Gastrocnemius medialis (tissue), 4 donors: ENCODE measurements at regions not wholly inside any gene's neighbourhood (a gene's known extent, or its start where the extent isn't known, plus 50 kb on each side); places are given as distances from the start of the nearest gene placed in this dataset.

ENCODE experiments used
- ATAC-seq, 2 donors: fragments of 150-250 bp; one replicate each; pipeline ENCODE4 v1.9.1; 2016
- DNase-seq, 2 donors: peaks; one replicate each; pipeline ENCODE4 v3.0.0-alpha.2; 2019
- H3K27ac ChIP-seq, 4 donors: fragments of 200-600 bp; sonication (generic); 1 replicate in 1 of 4; 2 replicates in 3 of 4; pipeline ENCODE4 v1.5.1; 2016 to 2018; ENCODE audit warnings: mild to moderate bottlenecking in 2 of 4, moderate library complexity in 1 of 4
- H3K27me3 ChIP-seq, 3 donors: fragments of 200-600 bp; sonication (generic) in 2 of 3; 1 replicate in 1 of 3; 2 replicates in 2 of 3; pipeline versions ENCODE4 v1.5.1 to v1.6.0; 2016 to 2019; ENCODE audit warnings: mild to moderate bottlenecking in 1 of 3, moderate library complexity in 1 of 3
- H3K36me3 ChIP-seq, 2 donors: fragments of 200-600 bp; sonication (generic) in 1 of 2; one replicate each; pipeline ENCODE4 v1.5.1; 2017 to 2018
- H3K4me1 ChIP-seq, 2 donors: fragments of 200-600 bp; sonication (generic) in 1 of 2; one replicate each; pipeline ENCODE4 v1.5.1; 2016 to 2017; ENCODE audit warnings: mild to moderate bottlenecking in 2 of 2
- H3K4me3 ChIP-seq, 4 donors: fragments of 200-600 bp; sonication (generic) in 3 of 4; 1 replicate in 1 of 4; 2 replicates in 3 of 4; pipeline ENCODE4 v1.5.1; 2016 to 2019; ENCODE audit warnings: mild to moderate bottlenecking in 2 of 4
- H3K9me3 ChIP-seq, 3 donors: fragments of 200-600 bp; sonication (generic) in 2 of 3; 1 replicate in 1 of 3; 2 replicates in 2 of 3; pipeline ENCODE4 v1.5.1; 2016 to 2019
- POLR2A ChIP-seq, 2 donors: fragments of 450-650 bp; IDR thresholded peaks; one replicate each; pipeline ENCODE4 v1.6.1; 2017; ENCODE audit warnings: antibody characterized with exemption in 2 of 2, mild to moderate bottlenecking in 2 of 2, moderate library complexity in 2 of 2
- in situ Hi-C, 4 donors: fragments of 200-750 bp; cut with MboI; loops; one replicate each; pipeline versions ENCODE4 v1.15.0 to v1.8.0; 2017; ENCODE audit warnings: low sequenced_read_pairs in 4 of 4
- intact Hi-C: fragments of 100-400 bp; cut with DNase I; formaldehyde crosslinking; loops from one replicate; pipeline ENCODE4 v1.15.1; 2023; ENCODE audit warnings: low total_unique reads
- TF ChIP-seq, protein P1 (sequence below), 5 experiments: fragments of 450-650 bp in 3 of 5; fragments of 200-600 bp in 2 of 5; sonication (generic) in 2 of 5; IDR thresholded peaks in 4 of 5; conservative IDR thresholded peaks in 1 of 5; 1 replicate in 4 of 5; 2 replicates in 1 of 5; pipeline ENCODE4 v1.5.1; 2016 to 2019; ENCODE audit warnings: antibody characterized with exemption in 5 of 5, mild to moderate bottlenecking in 3 of 5, moderate library complexity in 3 of 5

DNA sequence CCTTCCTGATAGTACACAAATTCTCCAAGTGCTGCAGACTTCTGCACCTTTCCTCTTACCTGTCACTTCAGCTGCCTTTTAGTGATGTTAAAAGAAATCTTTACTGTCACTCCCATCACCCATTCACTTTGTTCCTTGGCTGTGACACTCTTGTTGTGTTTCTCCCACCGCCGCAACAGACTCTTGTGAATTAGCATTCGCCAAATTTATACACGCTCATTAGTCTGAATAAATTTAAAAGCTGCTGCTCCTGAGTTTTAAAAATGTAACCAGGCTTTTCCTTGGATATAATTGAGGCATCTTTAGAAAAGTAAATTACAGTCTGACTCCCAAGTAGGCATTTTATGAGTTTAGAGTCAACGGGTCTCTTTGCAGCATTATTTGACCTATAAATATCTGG is 1197.9 kb downstream of the BCL11B start:
- DNase-seq (no peak), ATAC-seq (no peak)
- Histone ChIP-seq H3K27ac (no peak overlapping the region), H3K9me3 (no peaks in the 10 kb centered on the region), H3K4me3 (no peak overlapping the region), H3K36me3 (no peaks in the 10 kb centered on the region), H3K27me3 (no peaks in the 10 kb centered on the region), H3K4me1 (no peaks in the 10 kb centered on the region)
- in situ Hi-C loops = no loop called here
- no peak for TF ChIP-seq POLR2A (IDR thresholded peaks at IDR 0.05)
- TF ChIP-seq, protein P1, sequence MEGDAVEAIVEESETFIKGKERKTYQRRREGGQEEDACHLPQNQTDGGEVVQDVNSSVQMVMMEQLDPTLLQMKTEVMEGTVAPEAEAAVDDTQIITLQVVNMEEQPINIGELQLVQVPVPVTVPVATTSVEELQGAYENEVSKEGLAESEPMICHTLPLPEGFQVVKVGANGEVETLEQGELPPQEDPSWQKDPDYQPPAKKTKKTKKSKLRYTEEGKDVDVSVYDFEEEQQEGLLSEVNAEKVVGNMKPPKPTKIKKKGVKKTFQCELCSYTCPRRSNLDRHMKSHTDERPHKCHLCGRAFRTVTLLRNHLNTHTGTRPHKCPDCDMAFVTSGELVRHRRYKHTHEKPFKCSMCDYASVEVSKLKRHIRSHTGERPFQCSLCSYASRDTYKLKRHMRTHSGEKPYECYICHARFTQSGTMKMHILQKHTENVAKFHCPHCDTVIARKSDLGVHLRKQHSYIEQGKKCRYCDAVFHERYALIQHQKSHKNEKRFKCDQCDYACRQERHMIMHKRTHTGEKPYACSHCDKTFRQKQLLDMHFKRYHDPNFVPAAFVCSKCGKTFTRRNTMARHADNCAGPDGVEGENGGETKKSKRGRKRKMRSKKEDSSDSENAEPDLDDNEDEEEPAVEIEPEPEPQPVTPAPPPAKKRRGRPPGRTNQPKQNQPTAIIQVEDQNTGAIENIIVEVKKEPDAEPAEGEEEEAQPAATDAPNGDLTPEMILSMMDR (IDR thresholded peaks at IDR 0.05 in 4 of 5, conservative IDR thresholded peaks at IDR 0.05 in 1 of 5) = no peak
- intact Hi-C loops = no loop called here

DNA sequence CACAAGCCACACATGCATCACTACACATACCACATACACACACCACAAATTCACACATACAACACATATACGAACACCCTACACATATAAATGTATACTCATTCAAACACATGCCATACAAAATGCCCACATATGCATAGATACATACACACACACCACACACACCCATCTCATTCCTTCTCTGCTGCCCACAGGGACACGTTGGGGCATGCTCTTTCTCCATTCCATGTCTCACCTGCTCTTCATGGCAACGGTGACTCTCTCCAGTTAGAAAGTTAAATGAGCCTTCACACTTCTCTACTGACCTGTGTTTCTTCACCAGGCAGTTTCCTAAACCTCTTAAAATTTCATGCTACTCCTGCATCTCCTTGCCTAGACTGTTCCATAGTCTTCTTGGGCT is 1194.8 kb downstream of the BCL11B start:
- Histone ChIP-seq H3K27me3 (no peaks in the 10 kb centered on the region), H3K36me3 (no peaks in the 10 kb centered on the region), H3K4me3 (no peak overlapping the region), H3K9me3 (no peaks in the 10 kb centered on the region), H3K4me1 (no peaks in the 10 kb centered on the region), H3K27ac (no peak overlapping the region)
- DNase-seq (no peak), ATAC-seq (no peak)
- in situ Hi-C loops = no loop called here
- intact Hi-C loops = no loop called here
- TF ChIP-seq, protein P1 (IDR thresholded peaks at IDR 0.05 in 4 of 5, conservative IDR thresholded peaks at IDR 0.05 in 1 of 5) = no peak
- TF ChIP-seq POLR2A (IDR thresholded peaks at IDR 0.05) = no peak

DNA sequence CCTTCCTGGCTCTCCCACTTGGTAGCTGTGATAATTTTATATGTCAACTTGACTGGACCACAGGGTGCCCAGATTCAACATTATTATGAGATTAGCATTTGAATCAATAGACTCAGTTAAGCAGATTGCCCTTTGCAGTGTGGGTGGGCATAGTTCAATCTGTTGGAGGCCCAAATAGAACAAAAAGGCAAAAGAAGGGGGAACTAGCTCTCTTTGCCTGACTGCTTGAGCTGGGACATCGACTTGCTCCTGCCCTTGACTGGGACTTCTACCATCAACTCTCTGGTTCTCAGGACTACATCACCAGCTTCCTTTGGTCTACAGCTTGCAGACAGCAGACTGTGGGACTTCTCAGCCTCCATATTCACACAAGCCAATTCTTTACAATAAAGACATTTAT is 1189.2 kb downstream of the BCL11B start:
- DNase-seq (no peak), ATAC-seq (no peak)
- no peaks in the 10 kb centered on the region for H3K9me3 ChIP-seq
- no peaks in the 10 kb centered on the region for H3K36me3 ChIP-seq
- H3K27me3 ChIP-seq = no peaks in the 10 kb centered on the region
- H3K27ac ChIP-seq = no peak overlapping the region
- no peak overlapping the region for H3K4me3 ChIP-seq
- H3K4me1 ChIP-seq = no peaks in the 10 kb centered on the region
- TF ChIP-seq POLR2A (IDR thresholded peaks at IDR 0.05) = no peak
- TF ChIP-seq, protein P1 (IDR thresholded peaks at IDR 0.05 in 4 of 5, conservative IDR thresholded peaks at IDR 0.05 in 1 of 5) = no peak
- in situ Hi-C loops = no loop called here
- intact Hi-C loops = no loop called here

DNA sequence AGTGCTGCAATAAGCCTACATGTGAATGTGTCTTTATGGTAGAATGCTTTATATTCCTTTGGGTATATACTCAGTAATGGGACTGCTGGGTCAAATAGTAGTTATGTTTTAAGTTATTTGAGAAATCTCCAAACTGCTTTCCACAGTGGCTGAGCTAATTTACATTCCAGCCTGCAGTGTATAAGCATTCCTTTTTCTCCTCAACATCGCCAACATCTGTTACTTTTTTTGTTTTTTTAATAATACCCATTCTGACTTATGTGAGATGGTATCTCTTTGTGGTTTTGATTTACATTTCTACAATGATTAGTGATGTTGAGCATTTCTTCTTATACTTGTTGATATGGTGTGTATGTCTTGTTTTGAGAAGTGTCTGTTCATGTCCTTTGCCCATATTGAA is 1186.2 kb downstream of the BCL11B start:
- H3K4me3 ChIP-seq = no peak overlapping the region
- no peak for TF ChIP-seq POLR2A (IDR thresholded peaks at IDR 0.05)
- TF ChIP-seq, protein P1 (IDR thresholded peaks at IDR 0.05 in 4 of 5, conservative IDR thresholded peaks at IDR 0.05 in 1 of 5) = no peak
- intact Hi-C loops (no loop called here), in situ Hi-C loops (no loop called here)
- H3K4me1 ChIP-seq = no peaks in the 10 kb centered on the region
- no peaks in the 10 kb centered on the region for H3K27me3 ChIP-seq
- ATAC-seq = no peak
- no peak for DNase-seq
- no peaks in the 10 kb centered on the region for H3K36me3 ChIP-seq
- H3K27ac ChIP-seq = no peak overlapping the region
- no peaks in the 10 kb centered on the region for H3K9me3 ChIP-seq

DNA sequence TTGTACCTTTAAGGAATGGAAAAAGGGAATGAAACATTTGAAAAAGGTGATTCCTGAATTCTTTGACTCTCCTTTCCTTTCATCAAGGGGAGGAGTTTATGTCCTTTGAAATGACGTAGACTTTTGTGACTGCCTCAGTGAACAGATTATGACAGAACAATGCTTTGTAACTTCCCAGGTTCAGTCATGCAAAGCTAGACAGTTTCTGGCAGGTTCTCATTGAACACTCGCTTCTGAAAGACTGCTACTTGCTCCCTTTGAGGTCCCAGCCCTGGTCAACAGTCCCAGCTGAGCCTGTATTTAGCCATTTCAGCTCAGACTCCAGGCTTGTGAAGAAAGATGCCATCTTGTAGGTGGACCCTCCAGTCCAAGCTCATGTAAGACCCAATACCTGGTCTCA is 1178.9 kb downstream of the BCL11B start:
- TF ChIP-seq, protein P1 (IDR thresholded peaks at IDR 0.05 in 4 of 5, conservative IDR thresholded peaks at IDR 0.05 in 1 of 5) = no peak
- no peak for TF ChIP-seq POLR2A (IDR thresholded peaks at IDR 0.05)
- intact Hi-C loops (no loop called here), in situ Hi-C loops (no loop called here)
- ATAC-seq (no peak), DNase-seq (no peak)
- Histone ChIP-seq H3K36me3 (no peaks in the 10 kb centered on the region), H3K27ac (no peak overlapping the region), H3K4me1 (no peaks in the 10 kb centered on the region), H3K9me3 (no peaks in the 10 kb centered on the region), H3K4me3 (no peak overlapping the region), H3K27me3 (no peaks in the 10 kb centered on the region)
